Suprapubic skin (tissue), 3 donors: ENCODE measurements at regions not wholly inside any gene's neighbourhood (a gene's known extent, or its start where the extent isn't known, plus 50 kb on each side); places are given as distances from the start of the nearest gene placed in this dataset.

ENCODE experiments used
- EP300 ChIP-seq: sonication (generic); formaldehyde crosslinking; IDR thresholded peaks from one replicate; pipeline ENCODE4 v1.6.1; 2017; ENCODE audit warnings: antibody characterized with exemption
- POLR2A ChIP-seq, 2 donors: fragments of 450-650 bp; IDR thresholded peaks; one replicate each; pipeline ENCODE4 v1.6.1; 2017; ENCODE audit warnings: antibody characterized with exemption in 2 of 2, mild to moderate bottlenecking in 2 of 2, moderate library complexity in 2 of 2
- TF ChIP-seq, protein P1 (sequence below), 2 donors: fragments of 200-600 bp in 1 of 2; fragments of 450-650 bp in 1 of 2; sonication (generic) in 1 of 2; IDR thresholded peaks; one replicate each; pipeline ENCODE4 v1.5.1; 2016 to 2019; ENCODE audit warnings: antibody characterized with exemption in 2 of 2, mild to moderate bottlenecking in 1 of 2, moderate library complexity in 1 of 2

DNA sequence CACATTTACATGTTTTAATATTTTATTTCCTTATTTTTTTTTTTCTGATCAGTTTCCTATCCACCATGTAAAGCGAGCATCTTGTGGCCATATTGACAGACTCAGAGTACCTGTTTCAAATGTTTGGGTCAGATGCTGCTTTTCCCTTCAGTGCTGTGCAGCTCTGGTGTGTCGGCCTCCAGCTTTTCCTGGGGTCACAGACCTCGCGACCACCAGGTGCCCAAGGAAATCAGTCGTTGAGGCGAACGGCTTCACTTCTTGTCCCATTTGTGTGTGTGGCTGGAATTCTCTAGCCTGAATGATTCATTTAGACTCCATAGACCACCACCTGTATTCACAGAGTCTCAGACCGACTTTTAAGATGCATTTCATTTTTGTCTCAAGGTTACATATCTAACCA is 166.9 kb upstream of the SPRY4 start:
- TF ChIP-seq, protein P1, sequence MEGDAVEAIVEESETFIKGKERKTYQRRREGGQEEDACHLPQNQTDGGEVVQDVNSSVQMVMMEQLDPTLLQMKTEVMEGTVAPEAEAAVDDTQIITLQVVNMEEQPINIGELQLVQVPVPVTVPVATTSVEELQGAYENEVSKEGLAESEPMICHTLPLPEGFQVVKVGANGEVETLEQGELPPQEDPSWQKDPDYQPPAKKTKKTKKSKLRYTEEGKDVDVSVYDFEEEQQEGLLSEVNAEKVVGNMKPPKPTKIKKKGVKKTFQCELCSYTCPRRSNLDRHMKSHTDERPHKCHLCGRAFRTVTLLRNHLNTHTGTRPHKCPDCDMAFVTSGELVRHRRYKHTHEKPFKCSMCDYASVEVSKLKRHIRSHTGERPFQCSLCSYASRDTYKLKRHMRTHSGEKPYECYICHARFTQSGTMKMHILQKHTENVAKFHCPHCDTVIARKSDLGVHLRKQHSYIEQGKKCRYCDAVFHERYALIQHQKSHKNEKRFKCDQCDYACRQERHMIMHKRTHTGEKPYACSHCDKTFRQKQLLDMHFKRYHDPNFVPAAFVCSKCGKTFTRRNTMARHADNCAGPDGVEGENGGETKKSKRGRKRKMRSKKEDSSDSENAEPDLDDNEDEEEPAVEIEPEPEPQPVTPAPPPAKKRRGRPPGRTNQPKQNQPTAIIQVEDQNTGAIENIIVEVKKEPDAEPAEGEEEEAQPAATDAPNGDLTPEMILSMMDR (IDR thresholded peaks at IDR 0.05) = no peak
- TF ChIP-seq EP300 (no peak), POLR2A (IDR thresholded peaks at IDR 0.05) (no peak)
